Osteoblast (primary cell): ENCODE measurements at regions not wholly inside any gene's neighbourhood (a gene's known extent, or its start where the extent isn't known, plus 50 kb on each side); places are given as distances from the start of the nearest gene placed in this dataset.

Source experiments
- DNase-seq: peaks from one replicate; pipeline ENCODE4 v3.0.0; 2011; ENCODE audit warnings: low spot score, mixed read lengths; ENCODE audit not compliant: insufficient read length; ENCODE audit errors: missing footprints
- H2AFZ ChIP-seq: 2 replicates; pipeline ENCODE4 v1.6.0; 2011; ENCODE audit warnings: mild to moderate bottlenecking, low read length
- H3K27ac ChIP-seq: 2 replicates; pipeline ENCODE4 v1.5.1; 2011; ENCODE audit warnings: mild to moderate bottlenecking, low read depth, low read length, moderate library complexity
- H3K27me3 ChIP-seq: 2 replicates; pipeline ENCODE4 v1.6.0; 2012; ENCODE audit warnings: mild to moderate bottlenecking, control low read depth, inconsistent platforms, low read length, moderate library complexity; ENCODE audit not compliant: insufficient read depth
- H3K36me3 ChIP-seq: 2 replicates; pipeline ENCODE4 v1.5.1; 2011; ENCODE audit warnings: mild to moderate bottlenecking, low read length, control low read depth, moderate library complexity; ENCODE audit not compliant: insufficient read depth
- H3K4me1 ChIP-seq: 2 replicates; pipeline ENCODE4 v1.5.1; 2011; ENCODE audit warnings: mild to moderate bottlenecking, low read length, control low read depth, moderate library complexity; ENCODE audit not compliant: insufficient read depth
- H3K4me2 ChIP-seq: 2 replicates; pipeline ENCODE4 v1.6.0; 2011; ENCODE audit warnings: mild to moderate bottlenecking, low read length; ENCODE audit not compliant: insufficient read depth
- H3K4me3 ChIP-seq: fragments of 200-600 bp; sonication (generic); 3 replicates; pipeline ENCODE4 v1.5.1; 2012; ENCODE audit warnings: mild to moderate bottlenecking, low read length, inconsistent platforms; ENCODE audit not compliant: insufficient read depth
- H3K79me2 ChIP-seq: 2 replicates; pipeline ENCODE4 v1.6.0; 2012; ENCODE audit warnings: mild to moderate bottlenecking, low read length, control low read depth, inconsistent platforms; ENCODE audit not compliant: insufficient read depth
- H3K9me3 ChIP-seq: 2 replicates; pipeline ENCODE4 v1.5.1; 2011; ENCODE audit warnings: low read depth, low read length, control low read depth
- H4K20me1 ChIP-seq: 2 replicates; pipeline ENCODE4 v1.6.0; 2012; ENCODE audit warnings: mild to moderate bottlenecking, low read length, control low read depth; ENCODE audit not compliant: insufficient read depth
- TF ChIP-seq, protein P1 (sequence below): IDR thresholded peaks from 2 replicates; pipeline ENCODE4 v1.5.1; 2011; ENCODE audit warnings: mild to moderate bottlenecking, low read depth, low read length, moderate library complexity; ENCODE audit errors: extremely low read depth

DNA sequence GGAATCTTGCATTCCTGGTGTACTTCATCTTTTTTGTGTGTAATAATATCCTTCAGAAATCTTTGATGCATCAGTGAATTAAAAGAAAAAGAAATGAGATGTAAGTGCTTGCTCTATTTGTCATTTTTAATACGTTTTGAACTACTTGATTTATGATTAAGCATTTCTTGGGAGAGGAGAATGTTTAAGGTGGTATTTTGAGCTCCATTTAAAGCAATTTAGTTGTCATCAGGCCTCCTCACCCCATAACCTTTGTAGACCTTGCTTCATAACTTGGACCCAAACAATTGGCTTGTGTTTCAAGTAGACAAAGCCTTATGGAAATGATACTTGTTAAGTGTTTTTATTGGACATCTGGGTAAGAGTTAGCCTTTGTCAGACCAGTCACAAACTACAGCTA is 87.1 kb upstream of the VEPH1 start:
- Histone ChIP-seq H3K4me3 (no peak overlapping the region), H3K27me3 (peaks cover 7% of the 10 kb centered on the region), H3K4me2 (no peak overlapping the region), H4K20me1 (no peaks in the 10 kb centered on the region), H3K27ac (no peak overlapping the region), H3K4me1 (no peaks in the 10 kb centered on the region), H2AFZ (no peak overlapping the region), H3K79me2 (no peaks in the 10 kb centered on the region), H3K36me3 (no peaks in the 10 kb centered on the region), H3K9me3 (no peaks in the 10 kb centered on the region)
- DNase-seq = no peak
- TF ChIP-seq, protein P1, sequence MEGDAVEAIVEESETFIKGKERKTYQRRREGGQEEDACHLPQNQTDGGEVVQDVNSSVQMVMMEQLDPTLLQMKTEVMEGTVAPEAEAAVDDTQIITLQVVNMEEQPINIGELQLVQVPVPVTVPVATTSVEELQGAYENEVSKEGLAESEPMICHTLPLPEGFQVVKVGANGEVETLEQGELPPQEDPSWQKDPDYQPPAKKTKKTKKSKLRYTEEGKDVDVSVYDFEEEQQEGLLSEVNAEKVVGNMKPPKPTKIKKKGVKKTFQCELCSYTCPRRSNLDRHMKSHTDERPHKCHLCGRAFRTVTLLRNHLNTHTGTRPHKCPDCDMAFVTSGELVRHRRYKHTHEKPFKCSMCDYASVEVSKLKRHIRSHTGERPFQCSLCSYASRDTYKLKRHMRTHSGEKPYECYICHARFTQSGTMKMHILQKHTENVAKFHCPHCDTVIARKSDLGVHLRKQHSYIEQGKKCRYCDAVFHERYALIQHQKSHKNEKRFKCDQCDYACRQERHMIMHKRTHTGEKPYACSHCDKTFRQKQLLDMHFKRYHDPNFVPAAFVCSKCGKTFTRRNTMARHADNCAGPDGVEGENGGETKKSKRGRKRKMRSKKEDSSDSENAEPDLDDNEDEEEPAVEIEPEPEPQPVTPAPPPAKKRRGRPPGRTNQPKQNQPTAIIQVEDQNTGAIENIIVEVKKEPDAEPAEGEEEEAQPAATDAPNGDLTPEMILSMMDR = no peak

DNA sequence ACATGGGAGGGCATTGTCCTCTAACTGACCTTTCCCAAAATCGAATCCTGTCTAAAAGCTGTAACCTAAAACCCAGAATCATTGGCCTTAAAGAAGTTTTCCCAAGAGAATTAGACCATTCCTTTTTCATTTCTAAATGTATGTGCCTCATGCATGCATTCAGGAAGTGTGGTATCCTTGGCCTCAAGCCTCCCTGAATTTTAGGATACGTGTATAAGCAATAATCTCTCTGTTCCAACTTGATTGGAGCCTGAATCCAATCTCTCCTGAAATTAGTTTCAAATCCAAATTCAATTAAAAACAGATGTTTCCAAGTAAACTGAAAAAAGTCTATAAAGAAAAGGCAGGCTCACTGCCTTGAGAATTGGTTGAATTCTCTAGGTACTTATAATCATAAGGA is 86.0 kb upstream of the VEPH1 start:
- DNase-seq = no peak
- no peaks in the 10 kb centered on the region for H3K27me3 ChIP-seq
- no peak overlapping the region for H3K4me2 ChIP-seq
- H3K4me3 ChIP-seq = no peak overlapping the region
- TF ChIP-seq, protein P1 = no peak
- H2AFZ ChIP-seq = no peak overlapping the region
- H3K9me3 ChIP-seq = no peaks in the 10 kb centered on the region
- no peaks in the 10 kb centered on the region for H4K20me1 ChIP-seq
- H3K27ac ChIP-seq = no peak overlapping the region
- H3K36me3 ChIP-seq = no peaks in the 10 kb centered on the region
- H3K4me1 ChIP-seq = no peaks in the 10 kb centered on the region
- no peaks in the 10 kb centered on the region for H3K79me2 ChIP-seq

DNA sequence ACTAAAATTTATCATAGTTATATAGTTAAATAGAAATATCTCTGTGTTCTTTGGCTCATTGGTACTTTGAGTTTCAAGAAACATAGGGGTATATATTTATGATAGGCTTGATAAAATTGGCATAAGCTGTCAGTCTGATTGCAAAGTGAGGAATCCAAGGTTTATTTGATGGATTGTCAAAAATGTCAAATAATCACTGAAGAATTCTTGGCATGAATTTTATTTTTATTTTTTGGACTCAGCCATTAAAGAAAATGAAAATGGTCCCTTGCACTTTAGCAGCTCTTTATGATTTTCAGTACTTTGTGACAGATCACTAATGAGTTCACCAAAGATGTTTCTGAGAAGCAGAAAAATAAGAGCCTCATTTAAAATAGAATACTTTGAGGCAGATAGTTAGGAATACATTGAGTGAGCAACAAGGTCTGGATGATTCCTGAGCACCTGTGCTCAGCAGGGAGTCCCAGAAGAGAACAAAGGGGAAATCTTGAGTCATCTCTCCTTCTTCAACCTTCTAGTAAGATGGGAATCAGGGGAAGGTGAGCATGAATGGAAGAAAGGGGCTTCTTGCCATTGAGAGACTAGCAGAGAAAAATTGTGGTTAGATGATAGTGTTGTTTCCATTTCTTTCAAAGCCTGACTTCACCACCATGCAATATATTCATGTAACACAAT is 85.3 kb upstream of the VEPH1 start:
- DNase-seq = peak; percentile 48
- no peak overlapping the region for H3K4me3 ChIP-seq
- H3K4me1 ChIP-seq = no peaks in the 10 kb centered on the region
- H3K27me3 ChIP-seq = no peaks in the 10 kb centered on the region
- H3K9me3 ChIP-seq = no peaks in the 10 kb centered on the region
- no peaks in the 10 kb centered on the region for H3K79me2 ChIP-seq
- H2AFZ ChIP-seq = no peak overlapping the region
- no peaks in the 10 kb centered on the region for H4K20me1 ChIP-seq
- H3K36me3 ChIP-seq = no peaks in the 10 kb centered on the region
- TF ChIP-seq, protein P1 = no peak
- no peak overlapping the region for H3K4me2 ChIP-seq
- no peak overlapping the region for H3K27ac ChIP-seq

DNA sequence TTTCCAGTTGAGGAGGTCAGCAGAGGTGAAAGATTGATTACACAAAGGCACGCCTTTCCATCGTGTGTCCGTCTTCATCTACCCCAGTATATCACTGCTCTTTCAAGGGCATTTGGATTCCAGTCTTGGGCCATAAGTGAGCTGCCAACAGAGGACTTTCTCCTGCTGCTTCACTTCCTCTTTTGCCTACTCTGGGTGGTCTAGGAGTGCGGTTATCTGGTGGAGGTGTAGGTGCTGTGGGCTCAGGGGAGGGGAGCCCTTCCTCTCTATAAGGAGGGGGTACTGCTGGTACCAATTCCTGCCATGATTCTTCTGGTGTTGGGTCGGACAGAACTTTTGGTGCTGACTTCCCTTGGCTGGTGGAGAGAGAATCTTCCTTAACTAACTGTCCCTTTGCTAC is 83.1 kb upstream of the VEPH1 start:
- no peak overlapping the region for H3K27ac ChIP-seq
- H3K4me1 ChIP-seq = peaks cover 4% of the 10 kb centered on the region
- H4K20me1 ChIP-seq = no peaks in the 10 kb centered on the region
- H3K27me3 ChIP-seq = no peaks in the 10 kb centered on the region
- TF ChIP-seq, protein P1 = no peak
- H3K4me3 ChIP-seq = no peak overlapping the region
- H3K79me2 ChIP-seq = no peaks in the 10 kb centered on the region
- no peaks in the 10 kb centered on the region for H3K36me3 ChIP-seq
- no peak overlapping the region for H2AFZ ChIP-seq
- H3K4me2 ChIP-seq = no peak overlapping the region
- no peaks in the 10 kb centered on the region for H3K9me3 ChIP-seq
- DNase-seq = no peak
